Stimulated activated CD8-positive, alpha-beta memory T cell treated with anti-CD3 and anti-CD28 coated beads, Interleukin-2, amount 100 ng/mL, for 1 hour (primary cell): ENCODE measurements at regions not wholly inside any gene's neighbourhood (a gene's known extent, or its start where the extent isn't known, plus 50 kb on each side); places are given as distances from the start of the nearest gene placed in this dataset.
"Not testable (repeated sequence)": the region's sequence is repeated elsewhere in the genome, so short reads cannot be mapped to it uniquely, and the experiment has no call there.

Source experiments
- DNase-seq, 2 donors: peaks; one replicate each; pipeline ENCODE4 v3.0.0-alpha.2; 2020; ENCODE audit warnings: low read depth in 2 of 2

GRCh38 chr3:175956964-175957363 is 1097.8 kb downstream of the NAALADL2 start:
- DNase-seq: no peak

- DNase-seq: no peak
These were observed 1092.0 kb downstream of the NAALADL2 start for GRCh38 chr3:175951047-175951694.

GRCh38 chr3:175948041-175948440 is 1088.9 kb downstream of the NAALADL2 start:
- no peak for DNase-seq

GRCh38 chr3:175941352-175941751 is 1082.2 kb downstream of the NAALADL2 start:
- no peak for DNase-seq

GRCh38 chr3:175940881-175941280 is 1081.7 kb downstream of the NAALADL2 start:
- no peak for DNase-seq

- DNase-seq: no peak
These were observed 1081.1 kb downstream of the NAALADL2 start for GRCh38 chr3:175940243-175940642.

- DNase-seq: not testable (repeated sequence)
These were observed 1078.2 kb downstream of the NAALADL2 start for GRCh38 chr3:175937367-175937766.

GRCh38 chr3:175932586-175932985 is 1073.5 kb downstream of the NAALADL2 start:
- DNase-seq: no peak

GRCh38 chr3:175919133-175919532 is 1060.0 kb downstream of the NAALADL2 start:
- DNase-seq: no peak

- DNase-seq: no peak
These were observed 1057.2 kb downstream of the NAALADL2 start for GRCh38 chr3:175916191-175916934.

- no peak for DNase-seq
These were observed 1055.7 kb downstream of the NAALADL2 start for GRCh38 chr3:175914785-175915184.

- DNase-seq: no peak
These were observed 1054.2 kb downstream of the NAALADL2 start for GRCh38 chr3:175913286-175913685.

GRCh38 chr3:175911937-175912336 is 1052.8 kb downstream of the NAALADL2 start:
- no peak for DNase-seq

- DNase-seq: no peak
These were observed 1043.1 kb downstream of the NAALADL2 start for GRCh38 chr3:175902226-175902625.

- DNase-seq: no peak
These were observed 1039.1 kb downstream of the NAALADL2 start for GRCh38 chr3:175898194-175898593.

- no peak for DNase-seq
These were observed 1037.5 kb downstream of the NAALADL2 start for GRCh38 chr3:175896655-175897054.

- no peak for DNase-seq
These were observed 1036.6 kb downstream of the NAALADL2 start for GRCh38 chr3:175895731-175896130.

- DNase-seq: no peak
These were observed 1034.4 kb downstream of the NAALADL2 start for GRCh38 chr3:175893566-175893965.

GRCh38 chr3:175890066-175890465 is 1030.9 kb downstream of the NAALADL2 start:
- no peak for DNase-seq

- no peak for DNase-seq
These were observed 1026.2 kb downstream of the NAALADL2 start for GRCh38 chr3:175885231-175885766.

GRCh38 chr3:175879417-175879816 is 1020.3 kb downstream of the NAALADL2 start:
- DNase-seq: no peak

- no peak for DNase-seq
These were observed 1010.3 kb downstream of the NAALADL2 start for GRCh38 chr3:175869404-175869803.

- no peak for DNase-seq
These were observed 1009.5 kb downstream of the NAALADL2 start for GRCh38 chr3:175868626-175869025.
